Astrocyte (in vitro differentiated cells and primary cell): ENCODE measurements at regions not wholly inside any gene's neighbourhood (a gene's known extent, or its start where the extent isn't known, plus 50 kb on each side); places are given as distances from the start of the nearest gene placed in this dataset.

Experiments used
- CTCF ChIP-seq: IDR thresholded peaks from 2 replicates; pipeline ENCODE4 v1.5.1; 2011; ENCODE audit warnings: low read depth, mild to moderate bottlenecking, inconsistent platforms, low read length, moderate library complexity; ENCODE audit not compliant: insufficient read depth
- EZH2 ChIP-seq: IDR thresholded peaks from 2 replicates; pipeline ENCODE4 v1.6.1; 2012; ENCODE audit warnings: mild to moderate bottlenecking, low read length, inconsistent platforms; ENCODE audit not compliant: insufficient read depth

GRCh38 chr10:64430690-64431323 is 909.6 kb downstream of the REEP3 start:
- TF ChIP-seq CTCF (no peak), EZH2 (no peak)
